Effector memory CD4-positive, alpha-beta T cell (primary cell): ENCODE measurements at regions not wholly inside any gene's neighbourhood (a gene's known extent, or its start where the extent isn't known, plus 50 kb on each side); places are given as distances from the start of the nearest gene placed in this dataset.

ENCODE experiments used
- DNase-seq, 3 donors: peaks; one replicate each; pipeline ENCODE4 v3.0.0-alpha.2; 2020
- H3K27ac ChIP-seq: 2 replicates; pipeline ENCODE4 v1.7.0; 2013; ENCODE audit warnings: mild to moderate bottlenecking, low read length, moderate library complexity; ENCODE audit not compliant: insufficient read depth, poor library complexity, severe bottlenecking
- H3K27me3 ChIP-seq: replicated peaks from 2 replicates; pipeline ENCODE4 v1.7.0; 2013; ENCODE audit warnings: mild to moderate bottlenecking, low read length; ENCODE audit not compliant: insufficient read depth, control insufficient read depth, poor library complexity, severe bottlenecking
- H3K36me3 ChIP-seq: 2 replicates; pipeline ENCODE4 v1.7.0; 2013; ENCODE audit warnings: mild to moderate bottlenecking, low read length, moderate library complexity; ENCODE audit not compliant: control insufficient read depth, insufficient read depth
- H3K4me1 ChIP-seq: 2 replicates; pipeline ENCODE4 v1.7.0; 2013; ENCODE audit warnings: low read length, mild to moderate bottlenecking; ENCODE audit not compliant: control insufficient read depth, insufficient read depth, poor library complexity, severe bottlenecking
- H3K4me3 ChIP-seq: 2 replicates; pipeline ENCODE4 v1.7.0; 2013; ENCODE audit warnings: low read length, low read depth, mild to moderate bottlenecking; ENCODE audit not compliant: insufficient read depth, poor library complexity, severe bottlenecking
- H3K9me3 ChIP-seq: 2 replicates; pipeline ENCODE4 v1.7.0; 2013; ENCODE audit warnings: mild to moderate bottlenecking, low read length, moderate library complexity; ENCODE audit not compliant: control insufficient read depth

DNA sequence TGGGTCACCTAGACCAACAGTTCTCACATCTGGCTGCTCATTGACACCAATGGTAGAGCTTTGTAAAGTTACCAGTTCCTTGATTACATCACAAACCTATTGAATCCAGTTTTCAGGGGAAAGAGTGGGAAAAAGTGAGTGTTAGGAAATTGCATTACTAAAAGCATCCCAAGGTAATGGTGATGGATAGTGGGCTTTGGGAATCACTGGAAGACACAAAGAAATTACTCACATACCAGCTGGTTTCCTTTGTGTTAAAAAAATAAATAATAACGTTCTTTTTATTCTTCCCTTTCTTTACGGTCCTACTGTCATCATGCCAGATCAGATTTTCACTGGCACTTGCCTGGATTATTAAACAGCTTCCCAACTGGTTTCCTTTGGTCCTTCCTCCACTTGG lies 370.7 kb downstream of the RFPL4B start:
- Histone ChIP-seq H3K27me3 (no peaks in the 10 kb centered on the region), H3K4me1 (no peaks in the 10 kb centered on the region), H3K27ac (no peak overlapping the region), H3K36me3 (no peaks in the 10 kb centered on the region), H3K4me3 (no peak overlapping the region), H3K9me3 (no peaks in the 10 kb centered on the region)
- DNase-seq: no peak

DNA sequence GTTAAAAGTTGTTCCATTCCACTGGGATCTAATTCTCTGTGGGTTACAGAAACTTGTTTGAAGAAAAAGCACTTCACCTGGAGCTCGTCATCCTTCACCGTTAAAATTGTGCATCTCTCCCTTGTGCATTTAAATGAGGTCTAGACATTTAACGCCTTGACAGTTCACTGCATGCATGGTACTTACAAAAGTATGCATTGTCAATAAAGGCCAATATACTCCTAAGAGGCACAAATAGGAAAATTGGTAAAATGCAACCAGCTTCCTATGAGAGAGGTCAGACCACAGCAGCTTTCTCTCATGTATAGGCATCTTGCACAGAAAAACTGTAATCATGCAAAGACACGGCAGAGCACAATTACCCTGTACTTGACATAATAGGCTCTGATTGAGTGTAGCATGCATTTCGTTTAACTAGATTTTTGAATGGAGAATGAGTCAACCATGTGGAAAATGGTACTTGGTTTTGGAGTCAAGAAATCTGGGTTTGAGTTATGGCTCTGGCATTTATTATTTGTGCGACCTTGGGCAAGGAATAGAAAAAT lies 378.5 kb downstream of the RFPL4B start:
- H3K9me3 ChIP-seq: no peaks in the 10 kb centered on the region
- H3K4me1 ChIP-seq: no peaks in the 10 kb centered on the region
- no peak for DNase-seq
- no peaks in the 10 kb centered on the region for H3K36me3 ChIP-seq
- H3K4me3 ChIP-seq: no peak overlapping the region
- no peaks in the 10 kb centered on the region for H3K27me3 ChIP-seq
- H3K27ac ChIP-seq: no peak overlapping the region

DNA sequence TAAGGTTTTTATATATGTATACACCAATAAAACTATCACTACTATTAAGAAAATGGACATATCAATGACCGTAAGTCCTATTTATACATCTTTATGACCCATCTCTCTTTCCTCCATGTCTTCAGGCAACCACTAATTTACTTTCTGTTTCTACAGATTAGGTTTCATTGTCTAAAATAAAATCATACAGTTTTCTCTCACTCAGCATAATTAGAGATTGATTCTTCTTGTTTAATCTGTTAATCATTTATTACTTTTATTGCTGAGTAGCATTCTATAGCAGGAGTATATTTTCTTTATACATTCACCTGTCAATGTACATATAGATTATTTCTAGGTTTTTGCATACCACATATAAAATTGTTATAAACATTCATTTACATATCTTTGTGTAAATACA lies 388.0 kb downstream of the RFPL4B start:
- Histone ChIP-seq H3K9me3 (no peaks in the 10 kb centered on the region), H3K27me3 (no peaks in the 10 kb centered on the region), H3K27ac (no peak overlapping the region), H3K4me3 (no peak overlapping the region), H3K4me1 (no peaks in the 10 kb centered on the region), H3K36me3 (no peaks in the 10 kb centered on the region)
- no peak for DNase-seq

DNA sequence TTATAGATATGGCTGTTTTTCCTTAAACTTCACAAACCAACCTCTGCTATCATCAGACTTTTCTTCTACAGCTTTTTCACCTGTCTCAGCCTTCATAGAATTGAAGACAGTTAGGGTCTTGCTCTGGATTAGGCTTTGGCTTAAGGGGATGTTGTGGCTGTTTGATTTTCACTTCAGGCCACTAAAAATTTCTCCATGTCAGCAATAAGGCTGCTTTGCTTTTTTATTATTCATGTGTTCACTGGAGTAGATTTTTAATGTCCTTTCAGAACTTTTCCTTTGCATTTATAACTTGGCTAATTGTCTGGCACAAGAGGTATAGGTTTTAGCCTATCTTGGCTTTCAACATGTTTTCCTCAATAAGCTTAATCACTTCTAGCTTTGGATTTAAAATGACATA lies 392.6 kb downstream of the RFPL4B start:
- no peak overlapping the region for H3K27ac ChIP-seq
- H3K9me3 ChIP-seq: no peaks in the 10 kb centered on the region
- H3K36me3 ChIP-seq: no peaks in the 10 kb centered on the region
- H3K4me3 ChIP-seq: no peak overlapping the region
- DNase-seq: no peak
- no peaks in the 10 kb centered on the region for H3K4me1 ChIP-seq
- H3K27me3 ChIP-seq: no peaks in the 10 kb centered on the region

DNA sequence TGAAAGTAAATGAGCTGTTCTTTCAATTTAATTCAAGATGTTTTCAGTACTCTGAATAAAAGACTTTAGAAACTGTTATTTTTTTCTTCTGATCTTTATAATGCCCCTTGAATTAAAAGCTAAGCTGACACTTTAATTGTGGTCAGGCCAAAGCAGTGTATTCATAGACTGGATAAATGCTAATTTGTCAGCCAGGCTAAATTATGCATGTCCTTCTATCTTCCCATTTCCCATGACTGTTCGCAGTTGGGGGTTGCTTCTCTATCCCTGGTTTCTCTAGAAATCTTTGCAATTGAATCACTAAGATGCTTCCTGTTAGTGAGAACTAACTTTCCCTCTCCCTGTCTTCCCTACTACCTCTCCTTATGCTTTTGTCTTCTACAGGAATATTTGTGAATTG lies 396.2 kb downstream of the RFPL4B start:
- H3K9me3 ChIP-seq: no peaks in the 10 kb centered on the region
- H3K27me3 ChIP-seq: no peaks in the 10 kb centered on the region
- H3K27ac ChIP-seq: no peak overlapping the region
- no peaks in the 10 kb centered on the region for H3K36me3 ChIP-seq
- no peak overlapping the region for H3K4me3 ChIP-seq
- H3K4me1 ChIP-seq: no peaks in the 10 kb centered on the region
- no peak for DNase-seq

DNA sequence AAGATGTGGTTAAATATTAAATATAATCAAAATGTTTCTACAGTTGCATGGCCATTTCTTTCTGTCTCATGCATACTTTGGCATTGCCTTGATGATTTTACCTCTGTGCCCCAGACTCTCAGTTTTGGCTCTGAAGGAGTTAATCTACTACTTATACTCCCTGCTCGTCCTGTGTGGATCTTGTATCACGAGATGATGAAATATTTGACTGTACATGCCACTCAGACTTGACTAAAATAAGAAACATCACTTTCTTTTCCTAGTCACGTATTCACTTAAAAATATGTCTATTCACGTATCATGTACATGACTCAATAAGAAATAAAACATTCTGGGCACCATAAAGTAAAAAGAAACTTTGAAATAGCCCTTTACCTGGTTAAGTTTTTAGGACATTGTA lies 397.7 kb downstream of the RFPL4B start:
- no peaks in the 10 kb centered on the region for H3K9me3 ChIP-seq
- H3K27me3 ChIP-seq: no peaks in the 10 kb centered on the region
- H3K36me3 ChIP-seq: no peaks in the 10 kb centered on the region
- no peak overlapping the region for H3K27ac ChIP-seq
- DNase-seq: no peak
- no peaks in the 10 kb centered on the region for H3K4me1 ChIP-seq
- H3K4me3 ChIP-seq: no peak overlapping the region

DNA sequence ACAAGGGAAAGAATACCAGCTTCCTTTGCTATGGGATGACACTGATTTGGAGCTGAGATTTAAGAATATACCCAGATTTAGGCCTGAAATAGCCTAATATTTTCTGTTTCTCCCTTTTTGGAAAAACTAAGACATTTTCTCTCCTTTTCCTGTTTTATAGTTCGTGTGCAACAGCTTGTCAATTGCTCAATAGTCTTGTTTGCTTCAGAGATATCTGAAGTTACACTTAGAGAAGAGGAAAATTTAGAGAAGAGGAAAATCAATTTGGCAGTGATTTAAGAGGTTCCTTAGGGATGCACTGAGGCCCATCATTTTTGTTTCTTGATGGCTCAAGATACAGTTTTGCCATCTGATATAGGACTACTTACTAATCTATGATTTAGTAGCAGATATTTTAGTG lies 398.6 kb downstream of the RFPL4B start:
- no peak for DNase-seq
- H3K9me3 ChIP-seq: no peaks in the 10 kb centered on the region
- no peaks in the 10 kb centered on the region for H3K4me1 ChIP-seq
- H3K27me3 ChIP-seq: no peaks in the 10 kb centered on the region
- H3K4me3 ChIP-seq: no peak overlapping the region
- no peaks in the 10 kb centered on the region for H3K36me3 ChIP-seq
- no peak overlapping the region for H3K27ac ChIP-seq

DNA sequence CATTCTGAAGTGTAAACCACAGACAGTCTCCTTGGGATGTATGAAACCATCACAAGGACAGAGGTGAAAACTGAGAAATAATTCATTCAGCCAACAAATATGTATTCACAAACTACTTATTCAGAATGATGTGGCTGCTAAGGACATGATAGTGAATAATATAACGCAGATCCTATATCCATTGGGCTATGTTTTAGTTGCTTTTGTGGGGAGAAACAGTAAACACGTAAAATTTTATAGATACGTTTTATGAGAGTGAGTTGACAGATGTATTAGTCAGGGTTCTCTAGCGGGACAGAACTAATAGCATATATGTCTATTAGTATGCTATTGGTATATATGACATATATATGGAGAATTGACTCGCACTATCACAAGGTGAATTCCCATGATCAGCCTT lies 402.5 kb downstream of the RFPL4B start:
- no peak for DNase-seq
- Histone ChIP-seq H3K27ac (no peak overlapping the region), H3K27me3 (no peaks in the 10 kb centered on the region), H3K9me3 (no peaks in the 10 kb centered on the region), H3K36me3 (no peaks in the 10 kb centered on the region), H3K4me3 (no peak overlapping the region), H3K4me1 (no peaks in the 10 kb centered on the region)

DNA sequence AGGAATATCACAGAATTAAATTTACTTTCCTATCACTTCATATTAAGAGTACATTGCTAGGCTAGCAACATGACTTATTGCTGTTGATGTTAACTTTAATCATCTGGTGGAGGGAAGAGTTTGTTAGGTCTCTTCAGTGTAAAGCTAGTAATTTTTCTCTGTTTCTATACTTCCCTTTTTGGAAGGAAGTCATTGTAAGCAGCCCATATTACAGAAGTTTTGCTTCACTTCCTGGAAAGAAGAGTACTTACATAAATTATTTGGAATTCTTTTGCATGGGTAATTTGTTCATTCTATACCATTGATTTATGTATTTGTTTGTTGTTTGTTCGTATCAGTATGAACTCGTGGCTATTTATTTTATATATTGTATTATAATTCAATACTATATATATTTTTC lies 405.2 kb downstream of the RFPL4B start:
- no peak for DNase-seq
- Histone ChIP-seq H3K4me3 (no peak overlapping the region), H3K4me1 (no peaks in the 10 kb centered on the region), H3K36me3 (no peaks in the 10 kb centered on the region), H3K27ac (no peak overlapping the region), H3K9me3 (no peaks in the 10 kb centered on the region), H3K27me3 (no peaks in the 10 kb centered on the region)

DNA sequence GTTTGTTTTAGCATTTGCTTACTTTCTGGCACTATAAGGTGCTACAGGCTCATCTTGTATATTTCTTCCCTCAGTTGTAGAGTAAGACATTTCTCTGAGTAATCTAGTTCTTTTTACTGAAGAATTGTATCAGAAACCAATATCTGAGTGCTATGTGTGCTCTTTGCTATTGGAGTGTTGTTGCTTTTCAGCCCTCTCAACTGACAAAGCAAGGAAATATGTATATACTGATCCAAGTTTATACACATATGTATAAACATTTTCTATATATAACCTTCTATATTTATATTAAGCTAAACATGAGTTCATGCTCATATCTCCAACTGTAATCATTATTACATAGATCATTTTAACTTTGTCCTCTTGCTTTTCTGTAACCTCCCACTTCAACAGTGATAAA lies 405.7 kb downstream of the RFPL4B start:
- no peaks in the 10 kb centered on the region for H3K4me1 ChIP-seq
- H3K9me3 ChIP-seq: no peaks in the 10 kb centered on the region
- H3K4me3 ChIP-seq: no peak overlapping the region
- H3K36me3 ChIP-seq: no peaks in the 10 kb centered on the region
- no peak overlapping the region for H3K27ac ChIP-seq
- no peaks in the 10 kb centered on the region for H3K27me3 ChIP-seq
- DNase-seq: no peak

DNA sequence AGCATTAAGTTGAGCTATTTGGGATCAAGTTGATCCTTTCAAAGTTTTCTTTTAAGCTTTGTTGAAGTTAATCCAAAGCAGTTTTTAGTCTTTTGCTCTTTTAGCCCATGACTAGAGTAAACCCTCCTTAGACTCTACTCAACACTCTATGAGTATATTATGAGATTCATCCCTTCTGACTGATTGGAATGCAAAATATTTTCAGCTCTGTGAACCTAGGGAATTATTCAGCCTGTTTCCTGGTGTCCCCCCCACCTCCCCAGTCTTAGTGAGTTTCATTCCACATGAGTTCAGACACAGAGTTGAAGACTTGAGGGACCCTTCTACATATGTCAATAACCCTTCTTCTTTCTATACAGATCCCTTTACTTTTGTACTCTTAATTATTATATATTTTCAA lies 413.7 kb downstream of the RFPL4B start:
- no peaks in the 10 kb centered on the region for H3K27me3 ChIP-seq

More for the DNA sequence above, 413.7 kb downstream of the RFPL4B start:
- Histone ChIP-seq H3K36me3 (no peaks in the 10 kb centered on the region), H3K27ac (no peak overlapping the region), H3K9me3 (no peaks in the 10 kb centered on the region), H3K4me3 (no peak overlapping the region), H3K4me1 (no peaks in the 10 kb centered on the region)
- DNase-seq: no peak
